ENCODE measurements at regions not wholly inside any gene's neighbourhood (a gene's known extent, or its start where the extent isn't known, plus 50 kb on each side); places are given as distances from the start of the nearest gene placed in this dataset.

- TF ChIP-seq CTCF (conservative IDR thresholded peaks at IDR 0.05) (no peak), EZH2 (IDR thresholded peaks at IDR 0.05; ENCODE audit: low read depth) (no peak)
These were observed 603.7 kb upstream of the ZEB2 start for GRCh38 chr2:145123606-145124005.
